Left colon (tissue), 2 donors: ENCODE measurements at regions not wholly inside any gene's neighbourhood (a gene's known extent, or its start where the extent isn't known, plus 50 kb on each side); places are given as distances from the start of the nearest gene placed in this dataset.
"Not testable (repeated sequence)": the region's sequence is repeated elsewhere in the genome, so short reads cannot be mapped to it uniquely, and the experiment has no call there.

Source experiments
- ATAC-seq: fragments of 200-7000 bp; cut with Tn5 transposase; one replicate; pipeline ENCODE4 v1.9.1; 2020; ENCODE audit warnings: mild to moderate bottlenecking, moderate library complexity
- DNase-seq, 2 donors: peaks; one replicate each; pipeline ENCODE4 v3.0.0-alpha.2; 2020
- intact Hi-C, 2 donors: fragments of 100-400 bp; cut with DNase I in 1 of 2; cut with micrococcal nuclease in 1 of 2; formaldehyde crosslinking; loops; one replicate each; pipeline versions ENCODE4 v1.11.2 to v1.14.0; 2022; cut with DNase I, micrococcal nuclease
- donor health status: DM: no; HTN: no; CAD: no.
- donor health status: DM: yes; HTN: yes; CAD: no.

GRCh38 chr10:33921970-33922605, 587.6 kb upstream of the NRP1 start:
- intact Hi-C loops, result no loop called here
- DNase-seq (no peak), ATAC-seq (no peak)

- intact Hi-C loops, result no loop called here
- ATAC-seq, result no peak
- no peak for DNase-seq
These were observed 585.9 kb upstream of the NRP1 start for GRCh38 chr10:33920351-33920750.

GRCh38 chr10:33919244-33919643, 584.8 kb upstream of the NRP1 start:
- no peak for ATAC-seq
- intact Hi-C loops, result no loop called here
- no peak for DNase-seq

- DNase-seq, result no peak
- ATAC-seq, result no peak
- intact Hi-C loops, result no loop called here
These were observed 582.8 kb upstream of the NRP1 start for GRCh38 chr10:33917069-33917780.

- intact Hi-C loops, result no loop called here
These were observed 580.3 kb upstream of the NRP1 start for GRCh38 chr10:33914746-33915145.

GRCh38 chr10:33913194-33913593, 578.7 kb upstream of the NRP1 start:
- intact Hi-C loops, result no loop called here
- DNase-seq (no peak), ATAC-seq (no peak)

More at GRCh38 chr10:33914746-33915145, 580.3 kb upstream of the NRP1 start:
- no peak for DNase-seq
- no peak for ATAC-seq

GRCh38 chr10:33909476-33909875, 575.0 kb upstream of the NRP1 start:
- intact Hi-C loops, ATAC-seq, DNase-seq: not testable (repeated sequence)

GRCh38 chr10:33901166-33901565, 566.7 kb upstream of the NRP1 start:
- DNase-seq (no peak), ATAC-seq (no peak)
- intact Hi-C loops, result no loop called here

GRCh38 chr10:33900596-33900995, 566.1 kb upstream of the NRP1 start:
- ATAC-seq (no peak), DNase-seq (no peak)
- intact Hi-C loops, result no loop called here

- ATAC-seq (no peak), DNase-seq (no peak)
- intact Hi-C loops, result no loop called here
These were observed 565.4 kb upstream of the NRP1 start for GRCh38 chr10:33899578-33900531.

GRCh38 chr10:33897291-33897752, 562.9 kb upstream of the NRP1 start:
- ATAC-seq, result no peak
- intact Hi-C loops, result no loop called here
- DNase-seq, result no peak

GRCh38 chr10:33893506-33893905, 559.0 kb upstream of the NRP1 start:
- DNase-seq (no peak), ATAC-seq (no peak)
- intact Hi-C loops, result no loop called here

GRCh38 chr10:33889371-33889770, 554.9 kb upstream of the NRP1 start:
- ATAC-seq (no peak), DNase-seq (no peak)
- intact Hi-C loops, result no loop called here

- ATAC-seq, result peak; percentile 50
These were observed 552.7 kb upstream of the NRP1 start for GRCh38 chr10:33887188-33887587.

GRCh38 chr10:33886299-33886698, 551.8 kb upstream of the NRP1 start:
- no peak for ATAC-seq
- DNase-seq, result no peak
- intact Hi-C loops, result no loop called here

More at GRCh38 chr10:33887188-33887587, 552.7 kb upstream of the NRP1 start:
- DNase-seq, result no peak
- intact Hi-C loops, result no loop called here

GRCh38 chr10:33884604-33885003, 550.1 kb upstream of the NRP1 start:
- intact Hi-C loops, result no loop called here
- DNase-seq, result no peak

GRCh38 chr10:33883881-33884280, 549.4 kb upstream of the NRP1 start:
- intact Hi-C loops, result no loop called here
- no peak for ATAC-seq
- no peak for DNase-seq

More at GRCh38 chr10:33884604-33885003, 550.1 kb upstream of the NRP1 start:
- no peak for ATAC-seq

- intact Hi-C loops, result no loop called here
- ATAC-seq (no peak), DNase-seq (no peak)
These were observed 548.5 kb upstream of the NRP1 start for GRCh38 chr10:33882996-33883395.

- ATAC-seq (no peak), DNase-seq (no peak)
- intact Hi-C loops, result no loop called here
These were observed 545.8 kb upstream of the NRP1 start for GRCh38 chr10:33880291-33880690.
